ENCODE measurements at regions not wholly inside any gene's neighbourhood (a gene's known extent, or its start where the extent isn't known, plus 50 kb on each side); places are given as distances from the start of the nearest gene placed in this dataset.

GRCh38 chr2:16475986-16476567 is 189.6 kb downstream of the CYRIA start:
- TF ChIP-seq CTCF (IDR thresholded peaks at IDR 0.05) = no peak
- no peak for TF ChIP-seq POLR2AphosphoS5 (IDR thresholded peaks at IDR 0.05)
- no peak for TF ChIP-seq EP300 (IDR thresholded peaks at IDR 0.05)

All from gastroesophageal sphincter (tissue), 3 donors.